Lung microvascular endothelial cell (primary cell): ENCODE measurements at regions not wholly inside any gene's neighbourhood (a gene's known extent, or its start where the extent isn't known, plus 50 kb on each side); places are given as distances from the start of the nearest gene placed in this dataset.
A peak's percentile ranks its signal among the peaks of the same experiment; 100 is the strongest.
"Not testable (repeated sequence)": the region's sequence is repeated elsewhere in the genome, so short reads cannot be mapped to it uniquely, and the experiment has no call there.

Experiments
- DNase-seq, 2 donors: peaks; one replicate each; pipeline versions ENCODE4 v3.0.0 to v3.0.0-alpha.2; 2010; ENCODE audit warnings: low read depth in 2 of 2

DNA sequence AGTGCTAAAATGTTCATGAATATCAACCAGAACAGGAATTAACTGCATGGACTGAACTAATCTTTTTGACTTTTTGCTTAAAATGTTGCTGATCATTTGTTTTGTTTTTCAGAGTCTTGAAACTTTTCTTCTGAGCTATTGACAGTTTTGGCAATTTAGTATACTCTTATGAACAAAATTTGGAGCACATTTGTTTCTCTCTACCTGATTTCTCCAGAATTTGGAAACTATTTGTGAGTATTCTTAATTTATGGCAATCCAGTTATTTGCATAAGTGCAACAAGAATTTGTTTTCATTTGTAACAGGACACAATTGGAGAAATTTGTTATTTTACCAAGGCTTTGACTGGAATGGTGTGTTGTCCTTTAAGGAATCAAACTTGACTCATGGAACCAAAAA is 107.4 kb downstream of the RTP4 start:
- DNase-seq = not testable (repeated sequence)

DNA sequence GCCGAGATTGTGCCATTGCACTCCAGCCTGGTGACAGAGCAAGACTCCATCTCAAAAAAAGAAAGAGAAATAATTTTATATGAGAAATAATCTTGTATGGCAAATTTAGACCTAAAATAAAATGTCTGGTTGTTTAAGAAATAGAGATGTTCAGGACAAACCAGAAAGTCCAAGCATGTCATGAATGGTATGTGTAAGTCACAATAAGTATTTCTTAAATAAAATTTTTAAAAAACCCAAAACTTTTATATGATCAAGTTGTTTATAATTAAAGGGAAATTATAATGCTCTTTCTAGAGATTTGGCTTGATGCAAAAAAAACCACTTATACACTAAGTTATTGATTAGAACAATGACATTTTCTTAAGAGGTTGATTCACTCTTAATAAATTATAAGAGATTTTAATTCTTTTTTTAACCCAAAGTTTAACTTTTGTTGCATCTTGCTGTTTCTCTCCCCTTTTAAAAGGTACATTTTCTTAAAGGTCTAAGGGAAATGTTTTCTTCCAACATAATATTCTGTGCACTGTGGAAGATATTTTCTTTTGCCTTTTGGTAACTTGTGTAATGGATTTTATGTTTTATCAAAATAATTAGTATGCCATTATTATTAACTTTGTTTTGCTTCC is 105.7 kb downstream of the RTP4 start:
- DNase-seq = peak in 1 of 2 donors; percentile 13

DNA sequence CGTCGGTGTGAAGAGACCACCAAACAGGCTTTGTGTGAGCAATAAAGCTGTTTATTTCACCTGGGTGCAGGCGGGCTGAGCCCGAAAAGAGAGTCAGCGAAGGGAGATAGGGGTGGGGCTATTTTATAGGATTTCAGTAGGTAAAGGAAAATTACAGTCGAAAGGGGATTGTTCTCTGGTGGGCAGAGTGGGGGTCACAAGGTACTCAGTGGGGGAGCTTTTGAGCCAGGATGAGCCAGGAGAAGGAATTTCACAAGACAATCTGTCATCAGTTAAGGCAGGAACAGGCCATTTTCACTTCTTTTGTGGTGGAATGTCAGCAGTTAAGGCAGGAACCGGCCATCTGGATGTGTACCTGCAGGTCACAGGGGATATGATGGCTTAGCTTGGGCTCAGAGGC is 98.1 kb downstream of the RTP4 start:
- not testable (repeated sequence) for DNase-seq

- no peak for DNase-seq
These were observed 97.3 kb downstream of the RTP4 start for GRCh38 chr3:187465503-187465902.

DNA sequence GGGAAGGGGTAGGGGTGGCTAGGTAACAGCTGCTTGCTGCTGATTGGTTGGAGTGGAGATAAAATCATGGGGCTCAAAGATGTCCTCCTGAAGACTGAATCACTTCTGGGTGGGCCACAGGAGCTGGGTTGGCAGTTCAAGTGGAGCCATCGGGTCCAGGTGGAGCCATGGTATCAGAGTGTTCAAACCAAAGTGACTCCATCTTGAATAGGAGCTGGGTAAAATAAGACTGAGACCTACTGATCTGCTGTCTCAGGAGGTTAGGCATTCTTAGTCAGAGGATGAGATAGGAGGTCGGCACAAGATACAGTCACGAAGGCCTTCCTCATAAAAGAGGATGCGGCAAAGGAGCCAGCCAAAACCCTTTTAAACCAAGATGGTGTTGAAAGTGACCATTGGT is 96.5 kb downstream of the RTP4 start:
- no peak for DNase-seq

- DNase-seq = no peak
These were observed 90.7 kb downstream of the RTP4 start for GRCh38 chr3:187458921-187459320.

DNA sequence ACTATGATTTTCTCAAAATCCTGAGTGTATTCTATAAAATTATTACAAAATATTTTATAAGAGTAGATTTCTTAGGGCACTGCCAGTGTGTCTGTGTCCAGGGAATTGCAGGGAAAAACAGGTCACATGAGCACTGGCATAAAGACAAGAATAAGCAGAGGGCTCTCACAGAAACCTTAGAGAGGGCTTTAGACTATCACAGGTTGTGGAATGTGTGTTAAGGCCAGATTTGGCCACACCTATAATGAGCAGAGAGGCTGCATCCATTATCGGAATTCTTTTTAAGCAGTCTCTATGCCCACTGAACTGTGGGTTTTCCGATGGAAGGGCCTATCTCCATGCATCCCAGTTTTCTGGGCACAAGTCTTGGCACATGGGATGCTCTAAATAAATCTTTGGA is 90.2 kb downstream of the RTP4 start:
- DNase-seq = no peak

- peak in 1 of 2 donors; percentile 60 for DNase-seq
These were observed 88.1 kb downstream of the RTP4 start for GRCh38 chr3:187456250-187456649.

DNA sequence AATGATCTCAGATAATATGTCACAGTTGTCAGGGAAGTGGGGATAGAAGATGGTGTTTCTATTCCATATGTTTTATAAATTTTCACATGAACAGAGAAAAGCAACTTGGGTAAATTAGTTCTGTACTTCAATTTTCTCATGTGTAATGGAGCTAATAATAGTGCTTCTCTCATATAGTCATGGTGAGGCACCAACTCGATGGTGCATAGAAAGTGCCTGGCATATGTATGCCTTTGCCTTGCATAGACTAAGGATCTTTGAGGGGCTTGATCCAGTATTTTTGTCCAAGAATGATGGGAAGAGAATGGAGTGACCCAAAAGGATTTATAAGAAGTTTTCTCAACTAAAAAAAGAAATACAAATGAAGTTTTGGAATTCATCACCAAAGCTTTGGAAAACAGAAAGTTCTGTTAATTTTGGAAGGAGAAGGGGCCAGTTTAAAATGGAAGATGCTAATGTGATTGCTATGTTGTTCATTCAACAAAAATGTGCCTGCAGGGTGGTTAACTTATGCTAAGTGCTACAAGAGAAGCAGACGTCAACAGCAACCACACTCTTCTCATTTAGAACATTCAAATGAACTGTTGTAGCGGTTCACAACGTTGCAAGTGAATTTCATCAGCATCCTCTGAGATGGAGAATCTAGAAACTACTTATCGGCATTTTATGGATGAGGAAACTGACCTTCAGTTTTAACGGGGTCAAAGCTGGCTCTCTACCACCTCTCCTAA is 86.1 kb downstream of the RTP4 start:
- no peak for DNase-seq

GRCh38 chr3:187450431-187451190 is 82.4 kb downstream of the RTP4 start:
- no peak for DNase-seq

GRCh38 chr3:187448674-187449073 is 80.5 kb downstream of the RTP4 start:
- DNase-seq = no peak

DNA sequence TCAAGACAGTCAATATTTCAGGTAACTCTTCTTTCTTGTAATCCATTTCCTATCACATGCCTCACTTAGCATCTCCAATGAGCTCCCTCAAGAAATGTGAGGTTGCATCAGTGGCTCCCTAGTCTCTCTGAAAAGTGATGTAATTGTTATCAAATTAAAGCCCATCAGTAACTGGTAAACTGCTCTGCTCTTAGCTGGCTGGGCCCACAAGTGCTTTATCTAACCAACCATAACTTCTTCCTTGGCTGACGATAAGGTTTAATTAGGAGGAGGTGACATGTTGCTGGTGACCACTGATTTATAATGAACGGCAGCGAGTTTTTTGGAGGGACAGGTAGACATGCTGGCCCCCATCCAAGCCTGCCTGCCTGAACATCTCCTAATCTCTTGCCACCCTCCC is 79.6 kb downstream of the RTP4 start:
- DNase-seq = no peak

- no peak for DNase-seq
These were observed 77.2 kb downstream of the RTP4 start for GRCh38 chr3:187445356-187445755.

GRCh38 chr3:187434524-187434923 is 66.3 kb downstream of the RTP4 start:
- DNase-seq = no peak

GRCh38 chr3:187430576-187430975 is 62.4 kb downstream of the RTP4 start:
- DNase-seq = no peak
